NCI-H2227 (cell line): ENCODE measurements at regions not wholly inside any gene's neighbourhood (a gene's known extent, or its start where the extent isn't known, plus 50 kb on each side); places are given as distances from the start of the nearest gene placed in this dataset.

Experiments used
- DNase-seq: peaks from one replicate; lab custom pipeline; 2025; ENCODE audit not compliant: unreplicated experiment; lab: John Stamatoyannopoulos, UW

DNA sequence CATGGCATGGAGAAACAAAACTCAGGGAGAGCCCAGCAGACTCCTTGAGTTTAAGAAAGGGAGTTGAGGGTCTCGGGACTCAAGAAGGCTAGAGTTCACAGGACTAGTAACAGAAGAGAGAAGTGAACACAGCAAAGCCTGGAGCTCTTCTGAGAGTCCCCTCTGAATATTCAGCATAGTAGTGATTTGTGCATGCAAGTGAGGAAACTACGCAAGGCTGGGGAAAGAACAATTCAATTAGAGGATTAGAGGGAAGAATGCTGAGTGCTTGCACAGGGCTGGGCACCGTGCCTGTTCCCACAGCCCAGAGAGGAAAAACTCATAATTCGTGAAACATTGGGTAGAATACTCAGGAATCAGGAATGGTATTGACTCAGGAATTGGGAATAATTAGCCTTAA is 540.0 kb upstream of the SALL1 start:
- DNase-seq = no peak

DNA sequence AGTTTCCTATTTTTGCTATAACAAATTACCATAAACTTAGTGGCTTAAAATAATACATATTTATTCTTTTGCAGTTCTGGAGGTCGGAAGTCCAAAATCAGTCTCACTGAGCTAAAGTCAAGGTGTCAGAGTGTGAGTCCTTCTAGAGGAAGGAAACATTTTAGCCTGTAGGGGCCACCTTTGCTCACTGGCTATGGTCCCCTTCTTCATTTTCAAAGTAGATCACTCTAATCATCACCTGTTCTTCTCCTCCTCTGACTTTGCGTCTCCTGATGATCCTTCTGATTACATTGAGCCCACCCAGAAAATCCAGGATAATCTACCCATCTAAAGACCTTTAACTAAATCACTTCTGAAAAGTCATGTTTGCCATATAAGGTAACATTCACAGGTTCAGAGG is 534.4 kb upstream of the SALL1 start:
- no peak for DNase-seq

DNA sequence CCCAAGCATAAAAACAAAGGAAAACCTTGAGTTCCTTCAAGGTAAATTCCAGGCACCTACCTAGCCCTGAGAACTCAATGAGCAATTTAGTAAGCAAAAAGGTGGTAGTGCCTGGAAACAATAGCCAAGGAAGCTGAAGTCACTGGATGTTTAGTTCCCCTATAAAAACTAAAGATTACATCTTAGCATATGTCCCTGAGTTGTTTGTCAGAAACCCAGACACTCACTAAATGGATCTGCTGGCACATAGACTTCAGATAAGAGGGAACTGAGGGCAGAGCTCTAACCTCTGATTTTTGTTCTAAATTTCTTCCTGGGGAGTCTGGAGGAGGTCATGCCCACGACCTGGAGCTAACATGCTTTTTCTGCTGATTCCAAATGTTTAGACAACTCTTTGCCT is 532.8 kb upstream of the SALL1 start:
- no peak for DNase-seq

DNA sequence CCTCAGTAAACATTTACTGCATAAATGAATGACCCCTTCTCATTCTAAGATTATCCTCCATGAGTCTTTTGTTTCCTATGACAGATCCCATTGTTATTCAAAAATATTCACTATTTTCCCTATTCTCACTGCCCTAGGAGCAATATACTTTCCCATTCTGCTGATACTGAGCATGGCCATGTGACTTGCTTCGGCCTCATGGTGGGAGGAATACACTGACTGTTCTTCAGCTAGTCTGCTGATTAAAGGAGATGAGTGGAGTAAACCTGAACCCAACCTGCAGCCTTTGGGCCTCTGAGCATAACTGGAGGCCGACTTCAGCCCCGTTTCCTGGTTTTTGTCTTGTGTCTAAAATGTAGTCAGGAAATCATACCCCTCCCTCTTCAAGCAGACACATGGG is 531.8 kb upstream of the SALL1 start:
- no peak for DNase-seq

DNA sequence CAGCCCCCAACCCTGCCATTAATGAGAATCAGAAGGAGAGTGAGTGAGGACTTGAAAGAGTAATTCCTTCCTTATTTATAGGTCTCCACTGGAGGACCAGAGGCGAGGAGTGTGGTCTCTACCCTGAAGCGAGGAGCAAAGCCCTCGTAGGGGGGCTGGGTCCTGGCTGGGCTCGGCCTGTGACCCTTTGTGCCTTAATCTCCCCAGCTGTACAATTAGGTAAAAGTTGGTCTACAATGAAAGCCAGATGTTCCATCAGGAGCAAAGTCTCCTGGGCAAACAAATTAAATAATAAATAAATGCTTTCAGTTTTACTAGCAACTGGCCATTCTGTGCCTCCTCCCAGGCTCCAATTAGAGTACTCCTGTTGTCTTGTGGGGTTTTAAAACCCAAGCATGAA is 523.5 kb upstream of the SALL1 start:
- no peak for DNase-seq

DNA sequence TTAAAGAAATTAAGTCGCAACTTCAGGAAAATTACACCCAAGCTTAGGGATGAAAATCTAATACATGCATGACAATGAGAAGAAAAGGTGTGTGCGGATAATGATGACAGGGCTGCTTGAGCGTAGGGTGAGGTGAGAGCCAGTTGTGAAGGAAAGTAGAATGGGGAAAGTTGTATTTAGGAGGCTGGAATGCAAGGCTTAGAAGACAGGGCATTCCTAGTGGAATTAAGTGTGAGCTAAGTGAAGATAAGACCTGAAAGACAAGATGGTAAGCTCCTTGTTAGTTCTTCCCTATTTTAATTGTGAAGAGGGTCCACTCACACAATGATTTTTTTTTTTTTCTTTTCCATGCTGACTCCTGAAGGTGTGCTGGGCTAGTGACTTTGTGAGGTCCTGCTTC is 519.5 kb upstream of the SALL1 start:
- DNase-seq = no peak

DNA sequence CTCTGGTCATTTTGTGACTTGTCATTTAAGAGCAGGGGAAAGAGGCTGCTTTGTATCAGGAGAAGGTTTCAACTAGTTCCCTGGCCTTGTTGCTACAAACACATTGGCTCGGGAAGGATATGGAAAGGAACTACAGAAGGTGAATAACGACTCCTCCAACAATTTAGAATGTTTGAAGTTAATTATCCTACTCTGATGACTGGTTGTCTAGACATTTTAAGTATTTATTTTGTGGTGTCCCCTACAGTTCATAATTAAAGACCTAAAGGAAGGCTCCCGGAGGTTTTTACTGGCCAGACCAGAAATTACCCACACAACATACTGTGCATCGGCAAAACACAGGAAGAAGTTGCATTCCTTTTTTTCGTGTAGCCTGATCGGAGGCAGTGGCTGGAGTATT is 515.8 kb upstream of the SALL1 start:
- DNase-seq = no peak

DNA sequence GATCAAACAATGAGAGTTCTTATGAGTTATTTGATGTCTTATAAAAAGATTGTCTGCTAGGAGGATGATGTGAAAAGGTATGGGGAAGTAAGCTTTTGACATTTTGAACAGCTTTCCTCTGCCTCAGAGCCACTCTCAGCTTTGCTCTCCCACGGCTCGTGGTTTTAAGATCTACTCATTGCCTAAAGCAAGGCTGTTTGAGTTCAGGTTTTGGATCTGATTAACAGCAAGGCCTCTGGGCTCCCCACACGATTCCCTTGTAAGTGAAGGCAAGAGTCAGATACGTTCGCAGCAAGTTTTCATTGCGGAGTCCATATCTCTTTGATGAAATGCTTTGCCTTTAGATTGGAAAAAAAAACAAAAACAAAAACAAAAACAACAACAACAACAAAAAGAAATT is 515.0 kb upstream of the SALL1 start:
- DNase-seq = no peak

DNA sequence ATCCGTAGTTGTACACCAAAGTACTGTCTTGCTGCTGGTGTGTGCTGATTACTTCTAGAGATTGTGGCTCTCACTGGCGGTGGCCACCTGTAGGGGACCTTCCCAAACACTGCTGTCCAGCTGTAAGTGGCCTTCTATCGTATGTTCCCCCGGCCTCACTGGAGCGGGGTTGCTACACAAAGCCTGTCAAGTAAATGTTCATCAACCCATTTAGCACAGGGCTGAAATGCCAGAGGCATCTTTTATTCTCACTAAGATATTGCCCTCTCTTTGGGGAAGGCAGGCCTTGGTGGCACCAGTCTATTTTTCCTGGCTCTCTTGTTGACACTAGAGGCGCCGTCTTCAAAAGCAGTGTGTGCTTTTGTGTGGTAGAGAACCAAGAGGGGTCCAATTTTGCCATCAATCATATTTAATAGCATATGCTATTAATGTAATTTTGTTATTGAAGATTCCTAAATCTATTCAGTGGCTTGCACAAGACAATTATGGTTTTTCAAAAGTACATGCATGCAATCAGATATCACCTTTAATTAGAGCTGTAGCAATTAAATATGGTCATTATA is 514.4 kb upstream of the SALL1 start:
- peak; percentile 31 for DNase-seq

DNA sequence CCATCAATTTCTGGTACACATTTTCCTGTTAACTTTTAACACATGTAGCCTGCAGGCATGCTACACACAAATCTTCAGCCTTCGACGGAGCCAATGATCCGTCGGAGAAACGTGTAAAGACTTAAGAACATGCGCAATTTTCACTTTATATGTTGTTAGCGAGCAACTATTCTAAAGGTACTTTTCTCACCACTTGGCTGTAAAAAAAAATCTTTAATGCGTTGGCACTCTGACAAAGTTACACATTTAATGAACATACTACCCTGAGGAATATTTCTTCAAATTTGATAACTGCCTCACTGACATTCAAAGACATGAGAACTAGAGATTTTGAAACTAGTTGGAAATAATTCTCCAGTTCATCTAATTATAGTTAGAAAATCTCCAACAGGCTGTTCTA is 507.5 kb upstream of the SALL1 start:
- no peak for DNase-seq

DNA sequence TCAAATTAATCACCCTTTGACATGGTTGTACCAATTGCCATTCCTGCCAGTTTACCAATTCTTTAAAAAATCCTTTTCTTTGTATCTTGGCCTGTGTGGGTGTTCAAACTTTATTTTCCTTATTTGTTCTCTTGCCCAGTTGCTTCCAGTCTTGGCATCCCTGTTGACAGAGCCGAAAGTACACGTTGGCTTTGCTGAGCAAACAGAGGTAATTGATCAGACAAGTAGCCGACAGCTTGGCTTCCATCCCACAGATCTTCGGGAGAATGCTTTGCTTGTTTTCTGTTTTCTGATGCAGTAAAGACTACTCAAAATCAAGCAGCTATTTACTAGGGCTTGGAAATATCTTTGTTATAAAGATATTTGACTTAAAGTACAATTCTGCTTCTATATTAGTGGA is 506.8 kb upstream of the SALL1 start:
- no peak for DNase-seq

DNA sequence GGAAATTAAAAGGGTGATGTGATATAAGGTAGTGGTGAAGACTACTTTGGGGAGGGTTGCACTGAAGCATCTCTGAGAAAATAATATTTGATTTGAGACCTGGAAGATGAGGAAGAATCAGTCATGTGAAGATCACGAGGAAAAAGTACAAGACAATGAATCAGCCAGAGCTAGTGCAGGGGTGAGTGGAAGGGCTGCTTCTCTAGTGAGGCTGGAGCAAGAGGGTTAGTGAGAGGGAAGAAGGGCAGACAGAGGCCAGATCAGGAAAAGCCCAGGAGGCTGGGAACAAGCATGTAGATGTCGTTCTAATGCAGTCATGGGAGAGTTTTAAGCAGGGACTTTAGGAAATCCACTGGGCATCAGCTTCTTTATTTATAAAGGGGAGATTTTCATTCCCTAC is 504.2 kb upstream of the SALL1 start:
- DNase-seq = no peak

DNA sequence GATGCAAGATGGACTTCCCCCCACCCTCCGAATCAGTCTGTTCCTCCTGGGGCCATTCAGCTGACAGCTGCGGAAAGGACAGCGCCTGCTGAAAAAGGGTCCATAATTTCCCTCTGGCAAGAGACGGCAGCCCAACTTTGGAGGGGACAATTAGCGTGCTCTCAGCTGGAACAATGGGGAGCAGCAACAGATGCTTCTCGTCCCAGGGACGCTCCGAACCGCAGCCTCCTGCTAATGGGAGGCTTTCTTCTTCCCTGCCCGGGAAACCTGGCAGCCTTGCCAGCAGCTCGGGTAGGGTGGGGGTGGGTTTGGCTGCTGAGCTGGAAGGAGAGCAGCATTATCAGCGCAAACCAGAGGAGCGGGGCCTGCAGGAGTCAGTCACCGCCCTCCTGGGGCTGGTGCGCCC is 500.0 kb upstream of the SALL1 start:
- DNase-seq = peak; percentile 53

DNA sequence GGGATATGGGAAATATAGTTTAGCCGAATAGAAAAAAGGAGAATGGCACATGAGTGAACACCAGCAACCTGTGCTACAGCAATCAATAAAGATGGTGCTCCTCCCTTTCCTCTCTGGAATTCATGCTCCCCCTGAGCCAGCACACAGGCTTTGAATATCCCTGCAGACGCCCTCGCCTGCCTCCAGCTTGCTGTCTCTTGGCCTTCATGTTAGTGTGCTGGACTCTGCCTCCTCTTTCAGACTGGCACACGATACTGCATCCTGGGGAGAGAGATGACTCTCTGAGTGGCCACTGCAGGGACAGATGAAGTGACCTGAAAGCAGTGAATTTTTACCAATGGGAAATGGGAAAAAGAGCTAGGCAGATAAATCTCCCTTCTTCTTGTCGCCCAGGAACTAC is 498.6 kb upstream of the SALL1 start:
- DNase-seq = no peak

DNA sequence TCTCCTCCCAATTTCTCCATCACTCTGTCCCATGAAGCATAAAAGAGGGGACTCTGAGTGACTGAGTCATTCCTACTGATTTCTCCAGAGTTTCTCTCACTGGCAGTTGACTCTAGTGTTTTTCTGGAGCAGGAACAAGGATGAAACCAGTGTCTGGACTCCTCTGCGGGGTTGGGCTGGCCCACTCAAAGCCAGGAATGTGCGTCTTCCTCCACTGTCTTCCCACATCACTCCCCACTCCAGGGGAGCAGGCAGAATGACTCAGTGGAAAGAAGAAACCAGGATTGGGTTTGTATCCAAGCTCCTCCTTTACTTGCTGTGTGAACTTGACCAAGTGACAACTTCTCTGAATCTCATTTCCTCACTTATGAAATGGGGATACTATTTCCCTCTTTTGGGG is 497.5 kb upstream of the SALL1 start:
- DNase-seq = no peak

DNA sequence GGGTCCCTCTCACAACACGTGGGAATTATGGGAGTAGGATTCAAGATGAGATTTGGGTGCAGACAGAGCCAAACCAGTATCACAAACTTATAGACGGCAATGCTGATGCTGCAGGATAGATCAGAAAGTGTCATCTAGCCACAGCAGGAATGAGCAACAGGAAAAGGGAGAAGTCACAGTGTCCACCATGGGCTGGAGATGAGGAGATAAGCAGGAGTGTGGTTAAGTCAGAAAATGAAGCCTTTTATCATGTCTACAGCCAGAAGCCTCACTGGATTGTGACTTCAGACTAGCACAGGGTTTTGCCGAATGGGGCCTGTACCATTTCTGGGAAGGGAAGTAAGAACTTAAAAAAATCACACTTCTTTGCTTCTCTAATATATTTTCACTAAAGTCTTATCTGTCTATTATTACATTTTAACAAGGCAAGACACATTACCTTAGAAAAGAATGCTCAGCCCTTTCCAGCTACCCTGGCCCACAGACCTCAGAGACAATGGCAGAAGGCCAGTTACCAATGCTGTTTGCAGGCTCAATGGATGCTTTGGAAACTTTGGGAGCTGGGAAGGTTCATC is 490.2 kb upstream of the SALL1 start:
- DNase-seq = no peak

DNA sequence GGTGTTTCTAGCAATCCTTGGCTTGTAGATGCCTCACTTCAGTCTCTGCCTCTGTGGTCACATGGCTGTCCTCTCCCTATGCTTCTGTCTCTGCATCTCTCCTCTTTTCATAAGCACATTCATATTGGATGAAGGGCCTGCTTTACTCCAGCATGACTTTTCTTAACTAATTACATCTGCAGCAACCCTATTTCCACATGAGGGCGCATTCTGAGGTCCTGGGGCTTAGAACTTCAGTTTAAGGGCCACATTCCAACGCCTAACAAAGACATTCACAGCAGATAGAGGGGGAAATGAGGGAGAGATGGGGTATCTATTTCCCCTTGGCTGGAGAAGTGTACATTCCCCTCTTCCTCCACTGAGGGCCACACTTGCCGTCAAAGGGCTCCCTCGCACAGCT is 489.1 kb upstream of the SALL1 start:
- DNase-seq = no peak

DNA sequence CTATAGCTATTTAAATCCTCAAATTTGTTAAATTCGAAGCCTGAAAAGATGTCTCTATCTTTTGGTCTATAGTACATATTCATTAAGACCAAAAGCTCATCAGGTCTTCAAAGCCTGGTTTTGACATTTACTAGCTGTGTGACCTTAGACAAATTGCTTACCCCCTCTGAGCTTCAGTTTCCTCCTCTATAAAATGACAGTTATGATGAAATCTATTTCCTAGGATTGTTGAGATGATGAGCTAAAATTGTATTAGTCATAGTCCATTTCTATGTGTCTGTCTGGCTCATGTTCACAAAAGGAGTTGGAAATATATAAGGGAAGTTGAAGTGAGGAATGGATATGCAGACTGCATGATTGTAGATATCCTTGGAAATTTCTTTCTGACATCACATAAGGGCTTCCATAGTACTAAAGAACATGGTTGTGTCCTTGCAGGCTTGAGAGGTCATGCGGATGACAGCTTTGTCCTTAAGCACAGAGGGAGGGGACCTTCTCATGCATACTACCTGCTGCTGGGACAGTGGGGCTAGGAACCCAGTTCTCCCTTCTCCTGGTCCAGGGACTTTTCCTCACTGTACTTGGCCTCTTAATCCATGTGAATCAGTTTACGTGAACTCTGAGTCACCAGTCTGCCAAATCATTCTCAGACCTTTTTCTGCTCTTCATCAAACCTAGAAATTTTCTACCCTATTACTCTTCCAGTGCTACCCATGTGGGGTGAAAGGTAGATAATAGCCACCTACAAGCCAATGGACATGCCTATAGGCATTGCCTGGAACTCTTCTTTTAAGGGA is 487.5 kb upstream of the SALL1 start:
- DNase-seq = no peak

DNA sequence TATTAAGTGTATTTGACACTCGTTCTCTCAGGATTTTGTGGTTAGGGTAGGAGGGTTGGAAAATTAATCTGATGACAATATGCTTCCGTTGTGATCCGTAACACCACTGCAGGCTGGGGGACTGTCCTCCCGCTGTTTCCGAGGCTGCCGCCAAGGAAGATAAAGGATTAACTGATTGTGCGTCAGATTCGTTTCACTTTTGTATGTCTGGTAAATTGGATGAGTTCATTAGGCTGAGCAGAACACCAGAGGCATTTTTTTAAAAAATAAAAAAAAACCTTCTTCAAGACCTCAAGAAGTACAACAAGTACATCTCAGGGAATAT is 486.7 kb upstream of the SALL1 start:
- DNase-seq = no peak

DNA sequence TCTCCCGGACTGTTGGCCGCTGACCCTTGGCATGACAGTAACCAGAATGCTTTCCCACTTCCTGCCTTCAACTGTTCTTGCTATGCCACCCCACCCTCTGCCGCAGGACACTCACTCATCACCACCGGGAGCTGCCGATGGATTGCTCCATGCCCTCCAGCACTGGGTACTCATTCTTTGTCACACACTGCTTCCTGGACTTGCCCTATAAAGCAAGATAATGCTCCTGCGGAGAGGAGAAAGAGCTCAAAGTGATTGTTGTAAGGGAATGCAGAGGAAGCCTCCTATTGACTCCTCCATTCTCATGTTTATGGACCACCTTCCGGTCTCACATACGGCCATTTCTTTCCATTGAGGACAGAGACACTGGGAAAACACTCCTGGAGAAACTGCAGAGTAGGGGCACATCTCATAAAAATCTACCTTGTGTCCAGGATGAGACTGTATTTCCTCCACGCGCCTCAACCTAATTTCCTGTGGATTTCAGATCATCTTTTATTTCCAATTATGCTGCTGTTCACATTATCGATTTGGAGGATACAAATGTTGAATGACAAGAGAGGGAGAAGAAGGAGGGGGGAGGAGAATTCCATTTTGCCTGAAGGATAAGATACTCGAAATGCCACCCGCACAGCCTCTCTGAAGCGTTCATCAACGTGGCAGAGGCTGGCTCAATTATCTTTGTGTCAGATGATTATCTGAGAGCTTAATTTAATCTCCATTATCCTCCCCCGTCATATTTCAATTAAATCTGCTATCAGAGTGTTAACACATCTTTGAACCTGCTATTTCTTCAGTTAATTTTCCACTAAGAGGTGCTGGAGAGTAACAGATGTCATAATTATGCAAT is 486.1 kb upstream of the SALL1 start:
- no peak for DNase-seq

DNA sequence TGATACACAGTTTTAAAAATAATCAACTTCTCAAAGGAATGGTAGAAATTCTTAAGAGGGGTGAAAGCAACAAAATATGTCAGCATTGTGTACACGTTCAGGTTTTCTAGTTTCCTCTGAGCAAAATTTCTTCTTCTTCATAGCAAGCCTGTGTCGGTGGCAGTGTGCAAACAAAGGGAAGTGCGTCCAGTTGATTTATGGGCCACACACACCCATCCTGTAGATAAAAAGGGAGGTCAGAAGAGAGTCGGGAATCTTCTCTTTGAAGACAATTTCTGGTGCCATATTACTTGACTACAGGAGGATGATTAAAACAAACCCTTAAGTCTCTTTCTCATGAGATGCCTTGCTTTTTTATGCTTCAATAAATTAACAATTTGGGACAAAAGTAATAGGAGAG is 484.1 kb upstream of the SALL1 start:
- DNase-seq = no peak

DNA sequence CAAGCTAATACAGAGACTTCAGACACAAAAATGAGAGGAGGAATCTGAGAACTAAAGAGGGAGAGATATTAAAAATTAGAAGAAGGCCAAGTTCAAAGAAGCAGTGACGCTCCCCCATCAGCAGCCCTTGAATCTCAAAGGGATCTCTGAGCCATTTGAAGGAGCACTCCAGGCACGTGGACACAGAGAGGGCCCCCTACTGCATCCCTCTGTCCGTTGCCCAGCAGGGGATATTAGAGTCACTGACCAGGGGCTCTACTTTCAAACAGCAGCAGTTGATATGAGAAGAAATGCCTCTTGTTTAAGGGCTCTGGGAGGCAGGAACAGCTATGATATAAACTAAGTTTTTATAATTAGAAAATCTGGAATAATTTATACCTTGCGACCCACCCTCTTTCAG is 479.0 kb upstream of the SALL1 start:
- no peak for DNase-seq
